Memory B cell (primary cell): ENCODE measurements at regions not wholly inside any gene's neighbourhood (a gene's known extent, or its start where the extent isn't known, plus 50 kb on each side); places are given as distances from the start of the nearest gene placed in this dataset.

Source experiments
- ATAC-seq: fragments of 150-1000 bp; cut with Tn5 transposase; 2 replicates; pipeline ENCODE4 v1.10.0; 2021; ENCODE audit warnings: low read depth, mild to moderate bottlenecking, moderate library complexity
- DNase-seq, 2 donors: peaks; one replicate each; pipeline ENCODE4 v3.0.0; 2022; ENCODE audit warnings: low spot score in 2 of 2
- H3K27ac Mint-ChIP-seq: one replicate; pipeline ENCODE4 v1.8.0; 2022; ENCODE audit warnings: mild to moderate bottlenecking, moderate library complexity, mixed read lengths
- H3K27me3 Mint-ChIP-seq: one replicate; pipeline ENCODE4 v1.8.0; 2022; ENCODE audit warnings: mixed read lengths
- H3K36me3 Mint-ChIP-seq: one replicate; pipeline ENCODE4 v1.8.0; 2022; ENCODE audit warnings: mild to moderate bottlenecking, mixed read lengths
- H3K4me1 Mint-ChIP-seq: one replicate; pipeline ENCODE4 v1.8.0; 2022; ENCODE audit warnings: mixed read lengths
- H3K4me3 Mint-ChIP-seq: one replicate; pipeline ENCODE4 v1.8.0; 2022; ENCODE audit warnings: mild to moderate bottlenecking, moderate library complexity, mixed read lengths
- H3K9me3 Mint-ChIP-seq: one replicate; pipeline ENCODE4 v1.8.0; 2022; ENCODE audit warnings: mixed read lengths

GRCh38 chr6:100173211-100173610, 179.2 kb upstream of the MCHR2 start:
- Mint-ChIP-seq H3K27me3 (no peaks in the 10 kb centered on the region), H3K9me3 (no peaks in the 10 kb centered on the region), H3K4me1 (no peaks in the 10 kb centered on the region), H3K36me3 (no peaks in the 10 kb centered on the region), H3K4me3 (no peak overlapping the region), H3K27ac (no peak overlapping the region)
- DNase-seq (no peak), ATAC-seq (no peak)

DNA sequence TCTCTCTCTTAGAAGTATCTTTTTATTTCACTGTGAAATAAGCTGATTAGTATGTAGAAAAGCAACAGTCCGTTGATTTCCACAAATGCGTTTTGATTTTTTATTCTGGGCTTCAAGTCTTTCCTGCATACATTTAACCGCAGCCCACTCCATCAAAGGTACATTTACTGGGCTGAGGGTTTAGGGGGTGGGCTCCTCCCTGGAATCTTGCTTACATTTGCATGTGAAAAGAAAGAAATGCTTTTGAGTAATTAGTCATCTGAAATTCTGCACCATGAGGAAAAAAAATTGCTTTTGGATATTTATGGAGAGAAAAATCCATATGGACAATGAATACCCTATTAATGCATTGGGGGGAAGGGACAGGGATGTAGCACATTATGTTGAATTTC, 178.3 kb upstream of the MCHR2 start:
- Mint-ChIP-seq H3K27me3 (no peaks in the 10 kb centered on the region), H3K27ac (no peak overlapping the region), H3K9me3 (no peaks in the 10 kb centered on the region), H3K4me3 (no peak overlapping the region), H3K36me3 (no peaks in the 10 kb centered on the region), H3K4me1 (no peaks in the 10 kb centered on the region)
- DNase-seq (no peak), ATAC-seq (no peak)

DNA sequence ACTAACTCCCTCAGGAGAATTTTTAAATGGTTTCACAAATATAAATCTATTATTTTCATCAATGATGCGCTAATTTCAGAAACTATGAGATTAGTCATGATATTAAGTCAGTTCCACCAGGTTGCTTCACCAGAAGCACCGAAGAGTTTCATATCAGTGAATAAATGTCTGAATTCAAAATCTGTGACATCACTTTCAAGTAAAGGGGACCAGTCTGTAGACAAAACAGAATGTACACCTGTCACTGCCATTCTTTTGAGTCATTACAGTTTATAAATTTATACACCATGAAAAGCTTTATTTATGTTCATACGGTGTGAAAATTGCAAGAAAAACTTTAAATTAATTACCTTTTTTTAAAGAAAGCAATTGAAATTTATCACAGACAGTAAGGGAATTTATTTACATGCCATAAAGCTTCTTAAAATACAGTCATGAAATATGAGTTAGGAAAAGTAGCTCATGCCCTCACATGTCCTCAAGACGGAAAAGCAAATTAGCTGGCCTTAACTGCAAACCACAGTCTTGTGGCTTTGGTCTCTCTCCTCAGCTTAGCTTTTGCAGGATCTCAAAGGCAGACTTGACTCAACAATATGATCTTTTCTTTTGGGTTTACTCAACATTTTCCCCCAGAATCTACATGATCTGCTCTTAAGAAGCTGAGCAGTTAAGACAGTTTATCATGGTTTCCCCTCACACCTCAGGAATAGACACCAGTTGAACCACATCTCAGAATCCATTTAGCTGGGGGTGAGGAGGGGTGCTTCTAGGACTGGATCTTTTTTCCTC, 177.7 kb upstream of the MCHR2 start:
- Mint-ChIP-seq H3K36me3 (no peaks in the 10 kb centered on the region), H3K4me1 (no peaks in the 10 kb centered on the region), H3K27ac (no peak overlapping the region), H3K9me3 (no peaks in the 10 kb centered on the region), H3K4me3 (no peak overlapping the region), H3K27me3 (no peaks in the 10 kb centered on the region)
- no peak for DNase-seq
- ATAC-seq, result no peak

DNA sequence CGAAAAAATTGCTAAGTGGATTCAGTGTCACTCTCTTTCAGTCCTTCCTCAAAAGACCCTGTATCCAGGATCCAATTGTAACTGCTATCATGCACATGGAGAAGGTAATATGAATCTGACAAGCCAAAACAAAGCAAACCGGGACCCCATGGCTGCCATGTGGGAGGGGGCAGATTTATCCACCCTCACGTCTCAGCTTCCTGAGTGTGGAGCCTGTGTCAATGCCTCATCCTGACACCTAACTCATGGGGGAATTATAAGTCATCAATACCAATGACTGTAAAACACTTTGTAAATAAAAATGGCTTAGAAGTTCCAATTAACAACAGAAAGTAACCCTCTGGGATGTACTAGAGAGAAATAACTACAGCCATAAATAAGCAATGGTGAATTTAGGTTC, 174.1 kb upstream of the MCHR2 start:
- Mint-ChIP-seq H3K4me3 (no peak overlapping the region), H3K27me3 (no peaks in the 10 kb centered on the region), H3K9me3 (no peaks in the 10 kb centered on the region), H3K27ac (no peak overlapping the region), H3K4me1 (no peaks in the 10 kb centered on the region), H3K36me3 (no peaks in the 10 kb centered on the region)
- DNase-seq, result no peak
- ATAC-seq, result no peak

DNA sequence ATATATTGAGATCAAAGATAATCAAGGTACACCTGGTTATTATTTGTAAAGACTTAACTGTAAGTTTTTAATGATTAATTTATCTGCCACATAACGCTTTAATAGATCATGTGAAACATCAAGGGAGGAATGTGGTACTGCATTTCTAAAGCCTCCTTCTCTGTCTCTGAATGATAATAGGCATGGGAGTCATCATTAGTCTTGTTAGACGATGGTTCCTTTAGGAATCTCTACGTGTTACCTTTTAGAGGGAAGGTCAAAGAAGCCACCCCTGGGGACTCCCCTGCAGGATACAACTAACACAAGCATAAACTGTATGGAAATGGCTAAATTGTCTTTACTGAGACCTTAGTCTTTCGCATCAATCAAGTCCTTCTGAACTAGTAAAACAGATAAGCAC, 173.6 kb upstream of the MCHR2 start:
- no peak overlapping the region for H3K4me3 Mint-ChIP-seq
- no peaks in the 10 kb centered on the region for H3K9me3 Mint-ChIP-seq
- no peaks in the 10 kb centered on the region for H3K27me3 Mint-ChIP-seq
- DNase-seq (no peak), ATAC-seq (no peak)
- H3K27ac Mint-ChIP-seq, result no peak overlapping the region
- no peaks in the 10 kb centered on the region for H3K4me1 Mint-ChIP-seq
- H3K36me3 Mint-ChIP-seq, result no peaks in the 10 kb centered on the region

GRCh38 chr6:100166956-100167355, 172.9 kb upstream of the MCHR2 start:
- Mint-ChIP-seq H3K4me1 (no peaks in the 10 kb centered on the region), H3K36me3 (no peaks in the 10 kb centered on the region), H3K27ac (no peak overlapping the region), H3K9me3 (no peaks in the 10 kb centered on the region), H3K4me3 (no peak overlapping the region), H3K27me3 (no peaks in the 10 kb centered on the region)
- no peak for DNase-seq
- no peak for ATAC-seq

- ATAC-seq (no peak), DNase-seq (no peak)
- Mint-ChIP-seq H3K27me3 (peaks cover 2% of the 10 kb centered on the region), H3K4me1 (no peaks in the 10 kb centered on the region), H3K36me3 (no peaks in the 10 kb centered on the region), H3K9me3 (no peaks in the 10 kb centered on the region), H3K27ac (no peak overlapping the region), H3K4me3 (no peak overlapping the region)
Measured at GRCh38 chr6:100165442-100165841, 171.4 kb upstream of the MCHR2 start.

DNA sequence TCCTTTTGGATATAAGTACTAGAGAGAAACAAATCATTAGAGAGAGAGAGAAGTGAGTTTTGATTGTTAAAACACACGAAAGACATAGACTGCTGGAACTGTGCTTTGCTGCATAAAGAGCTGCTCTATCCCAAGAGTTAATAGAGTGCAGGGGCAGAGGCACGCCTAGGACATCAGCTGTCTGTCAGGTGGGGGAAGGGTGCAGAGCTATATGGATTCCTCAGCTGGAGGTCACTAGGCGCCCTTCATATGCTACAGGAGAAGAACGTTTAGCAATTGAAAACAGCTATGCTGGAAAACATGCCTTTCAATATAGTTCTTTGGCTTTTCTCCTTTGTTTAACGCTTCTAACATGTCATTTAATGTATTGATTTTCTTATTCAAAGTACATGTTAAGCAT, 169.0 kb upstream of the MCHR2 start:
- H3K9me3 Mint-ChIP-seq, result no peaks in the 10 kb centered on the region
- no peak overlapping the region for H3K4me3 Mint-ChIP-seq
- DNase-seq (no peak), ATAC-seq (no peak)
- H3K4me1 Mint-ChIP-seq, result no peaks in the 10 kb centered on the region
- no peak overlapping the region for H3K27ac Mint-ChIP-seq
- peaks cover 3% of the 10 kb centered on the region for H3K27me3 Mint-ChIP-seq
- no peaks in the 10 kb centered on the region for H3K36me3 Mint-ChIP-seq

DNA sequence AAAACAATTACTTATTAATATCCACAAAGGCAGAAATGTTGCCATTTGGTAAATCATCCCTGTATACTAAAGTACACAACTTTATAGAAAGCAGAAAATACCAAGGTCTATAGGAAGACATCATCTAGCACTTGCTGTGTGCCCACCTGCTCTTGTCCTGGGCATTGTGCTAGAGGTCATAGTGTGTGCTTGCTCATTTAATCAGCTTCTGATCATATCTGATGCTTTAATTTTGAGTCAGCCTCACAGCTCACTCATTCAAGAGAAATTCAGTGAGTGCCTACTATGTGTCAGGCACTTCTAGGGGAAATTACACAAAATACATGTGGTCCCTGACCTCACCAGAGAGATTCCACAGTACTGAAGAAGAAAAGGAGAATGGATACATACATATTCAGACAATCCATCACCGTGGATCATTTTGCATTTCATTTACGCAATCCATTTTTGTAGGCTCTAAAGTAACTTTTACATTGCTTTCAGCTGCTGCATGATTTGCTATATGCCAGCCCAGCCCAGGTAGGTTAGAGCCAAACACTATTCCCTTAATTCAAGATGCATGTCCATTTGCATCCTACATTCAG, 167.9 kb upstream of the MCHR2 start:
- no peaks in the 10 kb centered on the region for H3K4me1 Mint-ChIP-seq
- peaks cover 3% of the 10 kb centered on the region for H3K27me3 Mint-ChIP-seq
- DNase-seq (no peak), ATAC-seq (no peak)
- H3K36me3 Mint-ChIP-seq, result no peaks in the 10 kb centered on the region
- H3K4me3 Mint-ChIP-seq, result no peak overlapping the region
- no peak overlapping the region for H3K27ac Mint-ChIP-seq
- peaks cover 2% of the 10 kb centered on the region for H3K9me3 Mint-ChIP-seq

DNA sequence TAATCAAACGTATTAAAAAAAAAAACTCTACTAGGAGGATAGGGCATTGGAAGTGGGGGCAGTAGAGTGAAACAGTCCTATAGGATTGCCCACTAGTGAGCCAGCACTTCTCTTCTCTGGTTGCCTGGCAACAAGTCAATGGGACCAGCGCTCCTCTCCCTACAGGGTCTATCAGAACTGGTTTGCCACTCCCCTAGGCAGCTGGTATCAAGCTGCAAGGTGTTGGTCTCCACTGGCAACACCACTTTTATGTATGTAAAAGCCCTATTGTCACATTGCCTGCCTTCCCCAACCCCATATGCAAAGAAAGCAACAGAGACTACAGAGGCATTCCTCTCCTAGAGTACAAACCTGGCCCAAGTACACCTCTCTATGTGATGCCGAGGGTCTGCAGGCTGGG, 166.9 kb upstream of the MCHR2 start:
- Mint-ChIP-seq H3K4me3 (no peak overlapping the region), H3K27ac (no peak overlapping the region), H3K9me3 (peaks cover 3% of the 10 kb centered on the region), H3K4me1 (no peaks in the 10 kb centered on the region), H3K27me3 (peaks cover 3% of the 10 kb centered on the region), H3K36me3 (no peaks in the 10 kb centered on the region)
- DNase-seq (no peak), ATAC-seq (no peak)

- Mint-ChIP-seq H3K27me3 (peaks cover 1% of the 10 kb centered on the region), H3K9me3 (peaks cover 3% of the 10 kb centered on the region), H3K27ac (no peak overlapping the region), H3K4me1 (no peaks in the 10 kb centered on the region), H3K4me3 (no peak overlapping the region), H3K36me3 (no peaks in the 10 kb centered on the region)
- ATAC-seq (no peak), DNase-seq (no peak)
Measured at GRCh38 chr6:100155141-100155540, 161.1 kb upstream of the MCHR2 start.

- Mint-ChIP-seq H3K9me3 (peaks cover 3% of the 10 kb centered on the region), H3K36me3 (no peaks in the 10 kb centered on the region), H3K27me3 (no peaks in the 10 kb centered on the region), H3K4me3 (no peak overlapping the region), H3K4me1 (no peaks in the 10 kb centered on the region), H3K27ac (no peak overlapping the region)
- ATAC-seq (no peak), DNase-seq (no peak)
Measured at GRCh38 chr6:100153636-100154275, 159.7 kb upstream of the MCHR2 start.

- peaks cover 2% of the 10 kb centered on the region for H3K27me3 Mint-ChIP-seq
- H3K4me1 Mint-ChIP-seq, result no peaks in the 10 kb centered on the region
- no peak for DNase-seq
- H3K9me3 Mint-ChIP-seq, result peaks cover 3% of the 10 kb centered on the region
- H3K36me3 Mint-ChIP-seq, result no peaks in the 10 kb centered on the region
- no peak overlapping the region for H3K4me3 Mint-ChIP-seq
- H3K27ac Mint-ChIP-seq, result no peak overlapping the region
- no peak for ATAC-seq
Measured at GRCh38 chr6:100152201-100152600, 158.2 kb upstream of the MCHR2 start.

DNA sequence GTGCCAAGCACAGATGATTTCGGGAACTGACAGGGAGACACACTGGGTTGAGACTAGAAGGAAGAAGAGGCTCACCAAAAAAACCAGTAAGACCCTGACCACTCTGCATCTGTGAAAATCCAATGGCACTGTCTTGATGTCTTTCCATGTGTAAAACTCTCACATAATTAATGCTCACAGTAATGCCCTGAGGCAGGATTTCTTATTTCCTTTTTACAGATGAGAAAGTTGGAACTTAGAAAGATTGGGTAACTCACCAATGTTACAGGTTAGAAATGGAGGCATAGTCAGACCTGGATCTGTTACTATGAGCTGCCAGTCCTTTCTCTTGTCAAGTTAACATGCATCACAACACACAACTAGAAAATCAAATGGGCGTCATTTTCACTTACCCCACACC, 151.0 kb upstream of the MCHR2 start:
- Mint-ChIP-seq H3K4me3 (no peak overlapping the region), H3K27ac (no peak overlapping the region), H3K36me3 (no peaks in the 10 kb centered on the region), H3K9me3 (no peaks in the 10 kb centered on the region), H3K4me1 (no peaks in the 10 kb centered on the region), H3K27me3 (peaks cover 3% of the 10 kb centered on the region)
- DNase-seq (no peak), ATAC-seq (no peak)
